Uterus (tissue), 3 donors: ENCODE measurements at regions not wholly inside any gene's neighbourhood (a gene's known extent, or its start where the extent isn't known, plus 50 kb on each side); places are given as distances from the start of the nearest gene placed in this dataset.

Experiments used
- DNase-seq, 2 donors: peaks; one replicate each; pipeline ENCODE4 v3.0.0-alpha.2; 2019 to 2020
- H3K27ac ChIP-seq, 2 donors: fragments of 200-600 bp; sonication (generic); 1 replicate in 1 of 2; 2 replicates in 1 of 2; pipeline ENCODE4 v1.5.1; 2016 to 2018
- H3K27me3 ChIP-seq, 2 donors: fragments of 200-600 bp; sonication (generic); one replicate each; pipeline ENCODE4 v1.5.1; 2018 to 2019; ENCODE audit warnings: control low read depth in 1 of 2
- H3K36me3 ChIP-seq, 2 donors: fragments of 200-600 bp; sonication (generic); one replicate each; pipeline ENCODE4 v1.5.1; 2019; ENCODE audit warnings: control low read depth in 1 of 2
- H3K4me1 ChIP-seq, 2 donors: fragments of 200-600 bp; sonication (generic); one replicate each; pipeline ENCODE4 v1.5.1; 2018 to 2019; ENCODE audit warnings: control low read depth in 1 of 2
- H3K4me3 ChIP-seq, 2 donors: fragments of 200-600 bp; sonication (generic); 1 replicate in 1 of 2; 2 replicates in 1 of 2; pipeline ENCODE4 v1.5.1; 2018 to 2019; ENCODE audit warnings: mild to moderate bottlenecking in 1 of 2
- H3K9me3 ChIP-seq, 2 donors: fragments of 200-600 bp; sonication (generic); one replicate each; pipeline ENCODE4 v1.5.1; 2019; ENCODE audit warnings: control low read depth in 1 of 2
- CTCF ChIP-seq, 4 experiments: fragments of 200-600 bp in 2 of 4; fragments of 450-650 bp in 2 of 4; sonication (generic) in 2 of 4; IDR thresholded peaks; one replicate each; pipeline ENCODE4 v1.5.1; 2016 to 2019; ENCODE audit warnings: antibody characterized with exemption in 4 of 4, mild to moderate bottlenecking in 2 of 4, moderate library complexity in 1 of 4
- POLR2A ChIP-seq, 2 donors: fragments of 450-650 bp; IDR thresholded peaks; one replicate each; pipeline ENCODE4 v1.6.1; 2016; ENCODE audit warnings: antibody characterized with exemption in 2 of 2, mild to moderate bottlenecking in 1 of 2, moderate library complexity in 1 of 2
- intact Hi-C: fragments of 100-400 bp; cut with DNase I; formaldehyde crosslinking; loops from one replicate; pipeline ENCODE4 v1.15.1; 2023; ENCODE audit warnings: low total_unique reads
- donor health status: DM: yes; HTN: yes; CAD: no.

- H3K4me1 ChIP-seq, result no peaks in the 10 kb centered on the region
- no peak for DNase-seq
- H3K27ac ChIP-seq, result no peak overlapping the region
- intact Hi-C loops, result no loop called here
- no peak overlapping the region for H3K4me3 ChIP-seq
- H3K9me3 ChIP-seq, result no peaks in the 10 kb centered on the region
- TF ChIP-seq POLR2A (IDR thresholded peaks at IDR 0.05) (no peak), CTCF (IDR thresholded peaks at IDR 0.05) (no peak)
- no peaks in the 10 kb centered on the region for H3K36me3 ChIP-seq
- no peaks in the 10 kb centered on the region for H3K27me3 ChIP-seq
Observed at GRCh38 chr7:26514633-26515032, 223.0 kb downstream of the SNX10 start.

GRCh38 chr7:26515314-26515842 lies 223.7 kb downstream of the SNX10 start:
- Histone ChIP-seq H3K9me3 (no peaks in the 10 kb centered on the region), H3K36me3 (no peaks in the 10 kb centered on the region), H3K27me3 (no peaks in the 10 kb centered on the region), H3K27ac (no peak overlapping the region), H3K4me3 (no peak overlapping the region), H3K4me1 (no peaks in the 10 kb centered on the region)
- TF ChIP-seq CTCF (IDR thresholded peaks at IDR 0.05), result no peak
- no peak for TF ChIP-seq POLR2A (IDR thresholded peaks at IDR 0.05)
- intact Hi-C loops, result no loop called here
- peak in 1 of 2 donors; percentile 21 for DNase-seq

GRCh38 chr7:26520483-26520882 lies 228.8 kb downstream of the SNX10 start:
- no peak for TF ChIP-seq CTCF (IDR thresholded peaks at IDR 0.05)
- TF ChIP-seq POLR2A (IDR thresholded peaks at IDR 0.05), result no peak
- Histone ChIP-seq H3K4me1 (no peaks in the 10 kb centered on the region), H3K9me3 (no peaks in the 10 kb centered on the region), H3K4me3 (no peak overlapping the region), H3K27ac (no peak overlapping the region), H3K36me3 (no peaks in the 10 kb centered on the region), H3K27me3 (no peaks in the 10 kb centered on the region)
- intact Hi-C loops, result no loop called here
- DNase-seq, result no peak

- H3K36me3 ChIP-seq, result no peaks in the 10 kb centered on the region
- H3K27me3 ChIP-seq, result no peaks in the 10 kb centered on the region
- H3K4me1 ChIP-seq, result no peaks in the 10 kb centered on the region
- intact Hi-C loops, result no loop called here
- H3K9me3 ChIP-seq, result no peaks in the 10 kb centered on the region
- TF ChIP-seq CTCF (IDR thresholded peaks at IDR 0.05), result no peak
- no peak for TF ChIP-seq POLR2A (IDR thresholded peaks at IDR 0.05)
- DNase-seq, result no peak
- H3K27ac ChIP-seq, result no peak overlapping the region
- H3K4me3 ChIP-seq, result no peak overlapping the region
Observed at GRCh38 chr7:26522633-26523032, 231.0 kb downstream of the SNX10 start.

- H3K27me3 ChIP-seq, result no peaks in the 10 kb centered on the region
- no peak overlapping the region for H3K27ac ChIP-seq
- no peak overlapping the region for H3K4me3 ChIP-seq
- intact Hi-C loops, result no loop called here
- TF ChIP-seq POLR2A (IDR thresholded peaks at IDR 0.05) (no peak), CTCF (IDR thresholded peaks at IDR 0.05) (no peak)
- no peaks in the 10 kb centered on the region for H3K36me3 ChIP-seq
- H3K9me3 ChIP-seq, result no peaks in the 10 kb centered on the region
- no peaks in the 10 kb centered on the region for H3K4me1 ChIP-seq
- DNase-seq, result no peak
Observed at GRCh38 chr7:26525398-26526264, 234.0 kb downstream of the SNX10 start.
